ENCODE measurements at regions not wholly inside any gene's neighbourhood (a gene's known extent, or its start where the extent isn't known, plus 50 kb on each side); places are given as distances from the start of the nearest gene placed in this dataset.

- TF ChIP-seq ZBTB40 (IDR thresholded peaks at IDR 0.05) = no peak
- no peak for TF ChIP-seq ZBTB40 (CRISPR knock-in tag; IDR thresholded peaks at IDR 0.05)
- no peak for TF ChIP-seq RAD21 (CRISPR knock-in tag; conservative IDR thresholded peaks at IDR 0.05 in 1 of 2, IDR thresholded peaks at IDR 0.05 in 1 of 2)
- no peak for TF ChIP-seq JUNB (CRISPR knock-in tag; conservative IDR thresholded peaks at IDR 0.05)
- TF ChIP-seq CTCF (IDR thresholded peaks at IDR 0.05 in 2 of 3, conservative IDR thresholded peaks at IDR 0.05 in 1 of 3; ENCODE audit: insufficient read depth in 2 of 3, low read depth in 1 of 3, low read length in 3 of 3) = no peak
- TF ChIP-seq MAX (CRISPR knock-in tag; IDR thresholded peaks at IDR 0.05) = no peak
- TF ChIP-seq RBFOX2 (IDR thresholded peaks at IDR 0.05; ENCODE audit: low read depth, low read length) = no peak
- TF ChIP-seq LARP7 (IDR thresholded peaks at IDR 0.05) = no peak
- TF ChIP-seq YBX1 (IDR thresholded peaks at IDR 0.05) = no peak
- no peak for TF ChIP-seq POLR2A (conservative IDR thresholded peaks at IDR 0.05)
- no peak for TF ChIP-seq SP1 (CRISPR knock-in tag; IDR thresholded peaks at IDR 0.05)
- no peak for TF ChIP-seq POLR2AphosphoS5 (IDR thresholded peaks at IDR 0.05; ENCODE audit: control insufficient read depth, insufficient read depth, low read depth, low read length)
Observed at GRCh38 chr15:60172143-60172542, 168.0 kb downstream of the FOXB1 start.

Measured in K562 (cell line).